Skin of body (tissue), 1 donor: ENCODE measurements at regions not wholly inside any gene's neighbourhood (a gene's known extent, or its start where the extent isn't known, plus 50 kb on each side); places are given as distances from the start of the nearest gene placed in this dataset.

Source experiments
- DNase-seq: peaks from one replicate; lab custom pipeline; 2025; lab: John Stamatoyannopoulos, UW

DNA sequence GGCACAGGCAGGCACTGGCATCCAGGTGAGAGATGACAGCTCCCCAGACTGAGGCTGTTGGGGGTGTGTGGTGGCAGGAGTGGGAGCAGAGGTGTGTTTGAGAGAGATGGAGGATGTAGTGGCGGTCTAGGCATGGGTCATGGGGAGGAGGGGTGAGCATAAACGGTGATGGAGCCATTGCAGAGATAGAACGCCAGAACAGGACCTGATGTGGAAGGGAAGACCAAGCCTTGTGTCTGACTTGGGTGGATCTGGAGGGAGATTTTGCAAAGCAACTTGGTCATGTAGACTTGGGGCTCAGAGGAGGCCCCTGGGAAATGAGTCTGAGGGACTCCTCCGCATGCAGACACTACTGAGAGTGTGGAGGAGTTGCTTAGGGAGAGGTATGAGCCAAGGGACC, 50.0 kb upstream of the CLDN5 start:
- DNase-seq: no peak

- no peak for DNase-seq
These were observed 52.5 kb upstream of the CLDN5 start for GRCh38 chr22:19576460-19577421.

DNA sequence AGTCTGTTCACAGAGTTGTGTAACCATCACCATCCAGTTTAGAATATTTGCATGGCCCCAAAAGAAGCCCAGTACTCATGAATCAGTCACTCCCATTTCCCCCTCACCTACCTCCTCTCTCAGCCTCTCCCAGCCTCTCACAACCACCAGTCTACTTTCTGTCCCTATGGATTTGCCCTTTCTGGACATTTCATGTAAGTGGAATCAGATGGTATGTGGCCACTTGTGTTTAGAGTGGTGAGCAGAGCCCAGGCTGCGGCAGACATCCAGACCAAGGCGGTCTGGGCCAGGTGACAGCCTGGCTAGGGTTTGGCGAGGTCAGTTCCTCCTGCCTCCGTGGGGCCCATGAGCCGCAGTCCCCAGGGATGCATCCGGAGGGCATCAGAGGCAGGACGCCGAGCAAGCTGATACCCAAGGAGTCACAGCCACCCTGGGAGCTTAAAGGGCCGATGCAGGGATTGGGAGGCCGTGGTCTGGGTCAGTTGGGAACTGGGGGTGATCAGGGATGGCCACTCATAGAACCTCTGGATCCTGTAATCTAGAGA, 53.3 kb upstream of the CLDN5 start:
- DNase-seq: no peak

DNA sequence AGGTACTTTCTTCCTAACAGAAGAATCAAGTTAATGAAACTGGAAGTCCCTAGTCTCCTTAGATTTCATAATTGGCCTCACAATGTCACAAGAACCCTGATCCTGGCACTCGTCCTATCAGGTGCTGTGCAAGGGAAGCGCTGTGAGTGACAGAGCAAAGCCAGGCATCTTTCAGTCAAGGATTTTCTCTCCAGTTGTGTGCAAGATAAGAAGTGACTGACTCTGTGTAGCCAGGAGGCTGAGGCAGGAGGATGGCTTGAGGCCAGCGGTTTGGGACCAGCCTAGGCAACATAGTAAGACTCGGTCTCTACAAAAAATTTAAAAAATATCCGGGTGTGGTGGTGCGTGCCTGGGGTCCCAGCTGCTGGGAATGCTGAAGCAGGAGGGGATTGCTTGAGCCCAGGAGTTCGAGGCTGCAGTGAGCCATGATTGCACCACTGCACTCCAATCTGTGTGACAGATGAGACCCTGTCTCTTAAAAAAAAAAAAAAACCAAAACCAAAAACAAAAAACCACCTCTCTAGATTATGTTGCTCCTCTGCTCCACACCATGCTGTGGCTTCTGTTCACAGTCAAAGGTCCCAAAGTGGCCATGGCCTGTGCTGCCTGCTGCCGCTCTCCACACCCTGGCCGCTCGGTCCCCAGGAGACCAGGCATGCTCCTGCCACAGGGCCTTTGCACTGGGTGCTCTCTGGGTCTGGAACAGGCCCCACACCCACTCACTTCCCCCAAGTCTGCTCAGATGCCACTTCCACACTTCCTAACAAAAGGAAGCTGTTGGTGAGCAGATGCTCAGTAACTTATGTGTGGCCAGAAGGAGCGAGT, 54.2 kb upstream of the CLDN5 start:
- no peak for DNase-seq

- DNase-seq: no peak
These were observed 55.1 kb upstream of the CLDN5 start for GRCh38 chr22:19579115-19579811.

- no peak for DNase-seq
These were observed 55.7 kb upstream of the CLDN5 start for GRCh38 chr22:19579880-19580279.

DNA sequence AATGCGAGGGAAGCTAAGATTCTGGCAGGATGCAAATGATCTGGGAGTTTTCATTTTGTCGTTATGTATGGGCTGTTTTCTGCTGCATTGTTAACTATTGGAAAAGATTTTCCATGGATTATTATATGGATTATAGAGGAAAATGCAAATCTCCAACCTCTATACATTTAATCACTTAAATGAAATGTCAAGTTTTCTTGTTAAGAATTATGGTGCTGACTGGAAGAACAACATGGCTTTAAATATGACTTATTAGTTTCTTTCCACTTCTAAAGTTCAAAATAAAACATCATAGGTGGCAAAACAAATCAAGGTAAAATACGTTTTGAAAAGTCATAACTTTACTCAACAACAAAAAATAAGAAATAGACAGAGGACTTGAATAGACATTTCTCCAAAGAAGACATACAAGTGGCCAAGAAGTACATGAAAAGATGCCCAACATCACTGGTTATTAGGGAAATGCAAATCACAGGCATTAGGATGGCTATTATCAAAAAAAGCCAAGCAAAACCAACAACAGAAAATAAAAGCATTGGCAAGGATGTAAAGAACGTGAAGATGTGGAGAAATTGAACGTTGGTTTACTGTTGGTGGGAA, 56.2 kb upstream of the CLDN5 start:
- DNase-seq: no peak

DNA sequence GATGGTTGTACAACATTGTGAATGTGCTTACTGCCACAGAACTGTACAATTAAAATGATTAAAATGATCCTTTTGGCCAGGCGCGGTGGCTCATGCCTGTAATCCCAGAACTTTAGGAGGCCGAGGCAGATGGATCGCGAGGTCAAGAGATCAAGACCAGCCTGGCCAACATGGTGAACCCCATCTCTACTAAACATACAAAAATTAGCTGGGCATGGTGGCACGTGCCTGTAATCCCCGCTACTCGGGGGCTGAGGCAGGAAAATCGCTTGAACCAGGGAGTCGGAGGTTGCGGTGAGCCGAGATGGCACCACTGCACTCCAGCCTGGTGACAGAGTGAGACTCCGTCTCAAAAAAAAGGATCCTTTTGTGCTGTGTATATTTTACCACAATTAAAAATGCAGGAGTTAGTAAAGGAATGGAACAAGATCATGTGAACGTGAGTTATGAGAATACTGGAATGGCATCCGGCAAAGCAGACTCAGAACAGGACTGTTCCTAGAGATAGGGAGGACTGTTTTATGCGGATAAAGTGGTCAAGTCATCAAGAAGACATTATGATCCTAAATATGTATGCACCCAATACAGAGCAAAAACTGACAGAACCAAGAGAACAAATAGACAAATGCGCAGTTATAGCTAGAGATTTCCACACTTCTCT, 58.0 kb upstream of the CLDN5 start:
- DNase-seq: no peak

- DNase-seq: no peak
These were observed 62.9 kb upstream of the CLDN5 start for GRCh38 chr22:19586922-19587684.

DNA sequence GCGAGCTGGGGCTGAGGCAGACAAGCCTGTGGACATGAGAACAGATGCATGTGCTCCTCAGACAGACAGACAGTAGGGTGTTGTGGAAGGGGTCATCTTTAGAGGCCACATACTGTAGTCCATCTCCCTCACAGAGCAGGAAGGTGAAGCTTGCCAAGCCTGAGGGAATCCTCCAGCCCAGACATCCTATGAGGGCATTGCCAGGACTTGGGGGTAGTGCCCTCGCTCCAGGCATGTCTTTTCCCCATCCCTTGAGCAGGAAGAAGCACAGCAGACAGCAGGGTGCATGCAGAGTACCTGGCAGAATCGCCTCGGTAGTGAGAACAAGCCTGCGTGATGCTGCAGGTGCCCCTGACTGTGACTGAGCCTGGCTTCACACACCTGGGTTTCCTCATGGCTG, 66.5 kb upstream of the CLDN5 start:
- no peak for DNase-seq

- no peak for DNase-seq
These were observed 67.4 kb upstream of the CLDN5 start for GRCh38 chr22:19591568-19591967.

- DNase-seq: no peak
These were observed 68.3 kb upstream of the CLDN5 start for GRCh38 chr22:19592464-19592863.

GRCh38 chr22:19593991-19594569, 69.9 kb upstream of the CLDN5 start:
- no peak for DNase-seq

- DNase-seq: no peak
These were observed 71.3 kb upstream of the CLDN5 start for GRCh38 chr22:19595532-19595931.

GRCh38 chr22:19596680-19597398, 72.6 kb upstream of the CLDN5 start:
- no peak for DNase-seq

DNA sequence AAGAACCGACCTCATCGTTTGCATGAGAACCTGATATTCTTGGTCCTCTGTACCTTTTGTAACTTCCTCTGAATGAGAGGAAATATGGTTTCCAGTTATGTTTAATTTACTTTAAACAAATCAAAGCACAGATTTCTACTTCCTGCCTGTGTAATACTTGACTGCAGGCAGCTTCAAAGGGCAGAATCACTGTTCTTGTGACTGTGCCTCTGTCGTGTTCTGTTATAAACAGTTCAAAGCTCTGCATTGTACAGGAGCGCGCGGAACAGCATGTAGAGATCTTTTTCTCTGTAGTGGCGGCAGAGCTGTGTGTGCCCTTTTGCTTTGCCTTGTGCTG, 73.2 kb upstream of the CLDN5 start:
- no peak for DNase-seq

GRCh38 chr22:19598054-19598855, 74.0 kb upstream of the CLDN5 start:
- DNase-seq: no peak

DNA sequence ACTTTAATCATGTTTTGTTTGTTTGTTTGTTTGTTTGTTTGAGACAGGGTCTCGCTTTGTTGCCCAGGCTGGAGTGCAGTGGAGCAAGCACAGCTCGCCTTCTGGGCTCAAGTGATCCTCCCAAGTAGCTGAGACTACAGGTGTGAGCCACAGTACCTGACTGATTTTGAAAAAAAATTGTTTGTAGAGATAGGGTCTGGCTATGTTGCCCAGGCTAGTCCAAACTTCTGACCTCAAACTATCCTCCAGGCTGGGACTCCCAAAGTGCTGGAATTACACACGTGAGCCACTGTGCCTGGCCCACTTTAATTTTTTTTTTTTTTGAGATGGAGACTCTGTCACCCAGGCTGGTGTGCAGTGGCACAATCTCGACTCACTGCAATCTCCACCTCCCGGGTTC, 74.8 kb upstream of the CLDN5 start:
- no peak for DNase-seq
